Vagina (tissue), 2 donors: ENCODE measurements at regions not wholly inside any gene's neighbourhood (a gene's known extent, or its start where the extent isn't known, plus 50 kb on each side); places are given as distances from the start of the nearest gene placed in this dataset.

Experiments used
- POLR2A ChIP-seq, 2 donors: fragments of 450-650 bp; IDR thresholded peaks; one replicate each; pipeline ENCODE4 v1.6.1; 2017; ENCODE audit warnings: antibody characterized with exemption in 2 of 2, mild to moderate bottlenecking in 2 of 2, moderate library complexity in 2 of 2
- POLR2AphosphoS5 ChIP-seq, 2 donors: sonication (generic); formaldehyde crosslinking; IDR thresholded peaks; one replicate each; pipeline ENCODE4 v1.9.0; 2017; ENCODE audit warnings: antibody characterized with exemption in 2 of 2, mild to moderate bottlenecking in 2 of 2, low read depth in 1 of 2; ENCODE audit not compliant: insufficient read depth in 1 of 2
- TF ChIP-seq, protein P1 (sequence below), 3 experiments: fragments of 450-650 bp in 2 of 3; fragments of 200-600 bp in 1 of 3; sonication (generic) in 1 of 3; IDR thresholded peaks; one replicate each; pipeline ENCODE4 v1.5.1; 2017 to 2019; ENCODE audit warnings: antibody characterized with exemption in 3 of 3, mild to moderate bottlenecking in 2 of 3, moderate library complexity in 2 of 3

DNA sequence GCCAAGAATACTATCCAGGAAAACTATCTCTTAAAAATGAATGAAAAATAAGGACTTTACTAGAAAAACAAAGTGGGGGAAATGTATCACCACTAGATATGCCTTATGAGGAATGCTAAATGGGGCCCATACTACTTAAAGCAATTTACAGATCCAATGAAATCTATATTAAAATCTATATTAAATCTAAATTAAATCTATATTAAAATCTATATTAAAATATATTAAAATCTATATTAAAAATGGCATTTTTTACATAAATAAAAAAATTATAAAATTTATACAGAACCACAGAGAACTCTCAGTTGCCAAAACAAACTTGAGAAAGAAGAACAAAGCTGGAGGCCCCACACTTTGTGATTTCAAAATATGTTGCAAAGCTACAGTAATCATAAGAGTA lies 234.5 kb downstream of the RPL10L start:
- TF ChIP-seq, protein P1, sequence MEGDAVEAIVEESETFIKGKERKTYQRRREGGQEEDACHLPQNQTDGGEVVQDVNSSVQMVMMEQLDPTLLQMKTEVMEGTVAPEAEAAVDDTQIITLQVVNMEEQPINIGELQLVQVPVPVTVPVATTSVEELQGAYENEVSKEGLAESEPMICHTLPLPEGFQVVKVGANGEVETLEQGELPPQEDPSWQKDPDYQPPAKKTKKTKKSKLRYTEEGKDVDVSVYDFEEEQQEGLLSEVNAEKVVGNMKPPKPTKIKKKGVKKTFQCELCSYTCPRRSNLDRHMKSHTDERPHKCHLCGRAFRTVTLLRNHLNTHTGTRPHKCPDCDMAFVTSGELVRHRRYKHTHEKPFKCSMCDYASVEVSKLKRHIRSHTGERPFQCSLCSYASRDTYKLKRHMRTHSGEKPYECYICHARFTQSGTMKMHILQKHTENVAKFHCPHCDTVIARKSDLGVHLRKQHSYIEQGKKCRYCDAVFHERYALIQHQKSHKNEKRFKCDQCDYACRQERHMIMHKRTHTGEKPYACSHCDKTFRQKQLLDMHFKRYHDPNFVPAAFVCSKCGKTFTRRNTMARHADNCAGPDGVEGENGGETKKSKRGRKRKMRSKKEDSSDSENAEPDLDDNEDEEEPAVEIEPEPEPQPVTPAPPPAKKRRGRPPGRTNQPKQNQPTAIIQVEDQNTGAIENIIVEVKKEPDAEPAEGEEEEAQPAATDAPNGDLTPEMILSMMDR (IDR thresholded peaks at IDR 0.05) = no peak
- TF ChIP-seq POLR2AphosphoS5 (IDR thresholded peaks at IDR 0.05; ENCODE audit: insufficient read depth in 1 of 2, low read depth in 1 of 2) = no peak
- TF ChIP-seq POLR2A (IDR thresholded peaks at IDR 0.05) = no peak
